Aorta (tissue), 5 donors: ENCODE measurements at regions not wholly inside any gene's neighbourhood (a gene's known extent, or its start where the extent isn't known, plus 50 kb on each side); places are given as distances from the start of the nearest gene placed in this dataset.

Source experiments
- ATAC-seq: fragments of 200-7000 bp; cut with Tn5 transposase; one replicate; pipeline ENCODE4 v1.9.1; 2022; ENCODE audit warnings: moderate library complexity; ENCODE audit not compliant: low FRiP score
- DNase-seq, 2 donors: peaks; one replicate each; pipeline ENCODE4 v3.0.0-alpha.2; 2020
- H3K27ac ChIP-seq, 2 donors: one replicate each; pipeline ENCODE4 v1.5.1; 2013; ENCODE audit warnings: low read length in 2 of 2, mild to moderate bottlenecking in 2 of 2, moderate library complexity in 2 of 2, control low read depth in 1 of 2, inconsistent platforms in 1 of 2, low read depth in 1 of 2
- H3K27me3 ChIP-seq, 2 donors: one replicate each; pipeline ENCODE4 v1.6.1; 2013; ENCODE audit warnings: control low read depth in 1 of 2, low read length in 1 of 2, mild to moderate bottlenecking in 1 of 2, moderate library complexity in 1 of 2; ENCODE audit not compliant: insufficient read depth in 2 of 2, control insufficient read depth in 1 of 2
- H3K36me3 ChIP-seq, 2 donors: one replicate each; pipeline ENCODE4 v1.6.1; 2013; ENCODE audit warnings: control low read depth in 1 of 2, low read length in 1 of 2, mild to moderate bottlenecking in 1 of 2; ENCODE audit not compliant: insufficient read depth in 2 of 2, control insufficient read depth in 1 of 2
- H3K4me1 ChIP-seq, 2 donors: one replicate each; pipeline ENCODE4 v1.6.1; 2013; ENCODE audit warnings: low read length in 2 of 2, control low read depth in 1 of 2, mild to moderate bottlenecking in 1 of 2, moderate library complexity in 1 of 2; ENCODE audit not compliant: insufficient read depth in 2 of 2, control insufficient read depth in 1 of 2
- H3K4me3 ChIP-seq, 2 donors: one replicate each; pipeline ENCODE4 v1.5.1; 2013; ENCODE audit warnings: low read length in 2 of 2, control low read depth in 1 of 2, mild to moderate bottlenecking in 1 of 2
- H3K9me3 ChIP-seq: one replicate; pipeline ENCODE4 v1.6.1; 2013; ENCODE audit warnings: mild to moderate bottlenecking, low read length; ENCODE audit not compliant: control insufficient read depth
- WGBS, 2 donors: extraction: QIAGEN DNeasy Blood & Tissue Kit; methylation state at CpG; one replicate each; pipeline ENCODE4 v1.1.7; 2013; 5-methylcytosine and 5-hydroxymethylcytosine counted together
- intact Hi-C, 2 donors: fragments of 100-400 bp; cut with DNase I; formaldehyde crosslinking; loops; one replicate each; pipeline versions ENCODE4 v1.14.2 to v1.15.0; 2022
- donor health status: healthy with polysubstance abuse.
- donor health status: Bipolar disorder and iron deficiency.
- donor health status: DM: no; HTN: no; CAD: no.
- donor health status: DM: no; HTN: no; CAD: no.
- donor health status: DM: yes; HTN: yes; CAD: no.

- no peaks in the 10 kb centered on the region for H3K4me1 ChIP-seq
- H3K4me3 ChIP-seq: no peak overlapping the region
- no peak overlapping the region for H3K27ac ChIP-seq
- ATAC-seq: no peak
- H3K9me3 ChIP-seq: no peaks in the 10 kb centered on the region
- WGBS, 2 donors: 78 to 80% methylated on average over 5 of the region's 5 CpGs
- no peak for DNase-seq
- H3K36me3 ChIP-seq: no peaks in the 10 kb centered on the region
- intact Hi-C loops: no loop called here
- H3K27me3 ChIP-seq: no peaks in the 10 kb centered on the region
Measured at GRCh38 chr5:28269978-28270377, 1231.6 kb upstream of the CDH9 start.

- no peak for ATAC-seq
- intact Hi-C loops: no loop called here
- H3K36me3 ChIP-seq: no peaks in the 10 kb centered on the region
- H3K4me3 ChIP-seq: no peak overlapping the region
- H3K9me3 ChIP-seq: no peaks in the 10 kb centered on the region
- H3K4me1 ChIP-seq: no peaks in the 10 kb centered on the region
- H3K27ac ChIP-seq: no peak overlapping the region
- no peaks in the 10 kb centered on the region for H3K27me3 ChIP-seq
- no peak for DNase-seq
- WGBS, 2 donors: 72 to 82% methylated on average over 2 of the region's 2 CpGs
Measured at GRCh38 chr5:28265877-28266276, 1227.5 kb upstream of the CDH9 start.

- DNase-seq: no peak
- H3K9me3 ChIP-seq: no peaks in the 10 kb centered on the region
- no peaks in the 10 kb centered on the region for H3K27me3 ChIP-seq
- intact Hi-C loops: no loop called here
- no peak overlapping the region for H3K27ac ChIP-seq
- H3K4me1 ChIP-seq: no peaks in the 10 kb centered on the region
- no peaks in the 10 kb centered on the region for H3K36me3 ChIP-seq
- no peak overlapping the region for H3K4me3 ChIP-seq
- no peak for ATAC-seq
Measured at GRCh38 chr5:28254846-28255245, 1216.5 kb upstream of the CDH9 start.

GRCh38 chr5:28253431-28253830 is 1215.0 kb upstream of the CDH9 start:
- Histone ChIP-seq H3K4me1 (no peaks in the 10 kb centered on the region), H3K4me3 (no peak overlapping the region), H3K9me3 (no peaks in the 10 kb centered on the region), H3K27ac (no peak overlapping the region), H3K27me3 (no peaks in the 10 kb centered on the region), H3K36me3 (no peaks in the 10 kb centered on the region)
- WGBS, 2 donors: 64 to 79% methylated on average over 6 of the region's 6 CpGs
- intact Hi-C loops: no loop called here
- ATAC-seq (no peak), DNase-seq (no peak)

- no peak for ATAC-seq
- Histone ChIP-seq H3K9me3 (no peaks in the 10 kb centered on the region), H3K4me3 (no peak overlapping the region), H3K27ac (no peak overlapping the region), H3K27me3 (no peaks in the 10 kb centered on the region), H3K36me3 (no peaks in the 10 kb centered on the region), H3K4me1 (no peaks in the 10 kb centered on the region)
- intact Hi-C loops: no loop called here
- no peak for DNase-seq
- 82 to 85% methylated on average over 5 of the region's 5 CpGs for WGBS, 2 donors
Measured at GRCh38 chr5:28249771-28250415, 1211.5 kb upstream of the CDH9 start.

- Histone ChIP-seq H3K27me3 (no peaks in the 10 kb centered on the region), H3K27ac (no peak overlapping the region), H3K4me1 (no peaks in the 10 kb centered on the region), H3K4me3 (no peak overlapping the region), H3K36me3 (no peaks in the 10 kb centered on the region), H3K9me3 (no peaks in the 10 kb centered on the region)
- DNase-seq (no peak), ATAC-seq (no peak)
- 68 to 75% methylated on average over 1 of the region's 1 CpG for WGBS, 2 donors
- intact Hi-C loops: no loop called here
Measured at GRCh38 chr5:28234356-28234968, 1196.1 kb upstream of the CDH9 start.

- Histone ChIP-seq H3K4me1 (no peaks in the 10 kb centered on the region), H3K27me3 (no peaks in the 10 kb centered on the region), H3K9me3 (no peaks in the 10 kb centered on the region), H3K27ac (no peak overlapping the region), H3K4me3 (no peak overlapping the region), H3K36me3 (no peaks in the 10 kb centered on the region)
- ATAC-seq (no peak), DNase-seq (no peak)
- intact Hi-C loops: no loop called here
- WGBS, 2 donors: 62 to 72% methylated on average over 3 of the region's 3 CpGs
Measured at GRCh38 chr5:28226407-28226806, 1188.0 kb upstream of the CDH9 start.

GRCh38 chr5:28219539-28219938 is 1181.2 kb upstream of the CDH9 start:
- ATAC-seq: no peak
- Histone ChIP-seq H3K36me3 (no peaks in the 10 kb centered on the region), H3K4me3 (no peak overlapping the region), H3K27me3 (no peaks in the 10 kb centered on the region), H3K4me1 (no peaks in the 10 kb centered on the region), H3K27ac (no peak overlapping the region), H3K9me3 (no peaks in the 10 kb centered on the region)
- DNase-seq: no peak
- intact Hi-C loops: no loop called here

- no peak for DNase-seq
- no peaks in the 10 kb centered on the region for H3K27me3 ChIP-seq
- no peaks in the 10 kb centered on the region for H3K36me3 ChIP-seq
- H3K4me1 ChIP-seq: no peaks in the 10 kb centered on the region
- H3K27ac ChIP-seq: no peak overlapping the region
- 87 to 89% methylated on average over 3 of the region's 3 CpGs for WGBS, 2 donors
- ATAC-seq: no peak
- intact Hi-C loops: no loop called here
- no peaks in the 10 kb centered on the region for H3K9me3 ChIP-seq
- no peak overlapping the region for H3K4me3 ChIP-seq
Measured at GRCh38 chr5:28217695-28218094, 1179.3 kb upstream of the CDH9 start.
